H1 (cell line): ENCODE measurements at regions not wholly inside any gene's neighbourhood (a gene's known extent, or its start where the extent isn't known, plus 50 kb on each side); places are given as distances from the start of the nearest gene placed in this dataset.

Experiments used
- CTCF ChIA-PET: fragments of 300-600 bp; sonication (Branson Sonifier 250); formaldehyde crosslinking; loops from one replicate; lab custom pipeline; 2021; ENCODE audit not compliant: partially characterized antibody; lab: Charles Lee
- POLR2A ChIA-PET: fragments of 300-600 bp; sonication (Branson Sonifier 250); formaldehyde crosslinking; loops from one replicate; lab custom pipeline; 2021; ENCODE audit warnings: inconsistent platforms; ENCODE audit not compliant: partially characterized antibody; lab: Charles Lee
- DNase-seq, 2 experiments: peaks; one replicate each; pipeline versions ENCODE4 v3.0.0 to v3.0.0-alpha.2; 2010 to 2022; ENCODE audit warnings: low spot score in 2 of 2, low read depth in 1 of 2, mixed read lengths in 1 of 2
- FAIRE-seq: peaks from 2 replicates; lab custom pipeline; 2011; peaks lifted over from hg19 to GRCh38; lab: Jason Lieb, UNC
- H2AFZ ChIP-seq: 2 replicates; pipeline ENCODE4 v1.8.1; 2012; ENCODE audit warnings: low read length, inconsistent platforms
- H2AK5ac ChIP-seq: 2 replicates; pipeline ENCODE4 v1.6.1; 2013; ENCODE audit warnings: low read depth, low read length
- H2BK120ac ChIP-seq: replicated peaks from 2 replicates; pipeline ENCODE3; 2013; ENCODE audit warnings: low read depth, low read length, inconsistent platforms
- H2BK12ac ChIP-seq: 2 replicates; pipeline ENCODE4 v1.6.1; 2013; ENCODE audit warnings: low read depth, low read length
- H2BK15ac ChIP-seq: 2 replicates; pipeline ENCODE4 v1.6.1; 2013; ENCODE audit warnings: low read length
- H2BK20ac ChIP-seq: 2 replicates; pipeline ENCODE4 v1.6.1; 2013; ENCODE audit warnings: low read length
- H2BK5ac ChIP-seq: 2 replicates; pipeline ENCODE4 v1.6.1; 2013; ENCODE audit warnings: low read depth, low read length
- H3K14ac ChIP-seq: 2 replicates; pipeline ENCODE4 v1.6.1; 2013; ENCODE audit warnings: inconsistent platforms; ENCODE audit not compliant: insufficient read length
- H3K18ac ChIP-seq: 2 replicates; pipeline ENCODE4 v1.6.1; 2013; ENCODE audit warnings: low read length; ENCODE audit errors: extremely low read depth
- H3K23ac ChIP-seq: 2 replicates; pipeline ENCODE4 v1.6.1; 2013; ENCODE audit warnings: inconsistent platforms; ENCODE audit not compliant: insufficient read length
- H3K23me2 ChIP-seq: 2 replicates; pipeline ENCODE4 v1.6.1; 2013; ENCODE audit warnings: low read depth, low read length
- H3K27ac ChIP-seq: 2 replicates; pipeline ENCODE4 v1.6.1; 2011; ENCODE audit warnings: low read depth, low read length, inconsistent platforms
- H3K27me3 ChIP-seq, 4 experiments: replicated peaks in 1 of 4; 1 replicate in 1 of 4; 2 replicates in 3 of 4; pipeline versions ENCODE4 v1.6.1 to v1.8.1; 2011 to 2013; ENCODE audit warnings: low read length in 3 of 4, mild to moderate bottlenecking in 3 of 4, inconsistent platforms in 2 of 4, mixed read lengths in 2 of 4, moderate library complexity in 1 of 4; ENCODE audit not compliant: control insufficient read depth in 3 of 4, insufficient read depth in 3 of 4; ENCODE audit errors: extremely low read depth in 1 of 4
- H3K36me3 ChIP-seq, 4 experiments: 2 replicates each; pipeline versions ENCODE4 v1.6.1 to v1.8.1; 2011 to 2013; ENCODE audit warnings: mild to moderate bottlenecking in 4 of 4, low read length in 3 of 4, moderate library complexity in 2 of 4, control low read depth in 1 of 4, inconsistent platforms in 1 of 4; ENCODE audit not compliant: insufficient read depth in 4 of 4, control insufficient read depth in 2 of 4
- H3K4ac ChIP-seq: replicated peaks from 2 replicates; pipeline ENCODE3; 2013; ENCODE audit warnings: low read length, low read depth, mixed read lengths, inconsistent platforms; ENCODE audit not compliant: insufficient read length
- H3K4me1 ChIP-seq, 4 experiments: replicated peaks in 1 of 4; 1 replicate in 1 of 4; 2 replicates in 3 of 4; pipeline versions ENCODE4 v1.6.1 to v1.8.1; 2011 to 2013; ENCODE audit warnings: low read length in 3 of 4, inconsistent platforms in 2 of 4, mixed read lengths in 1 of 4; ENCODE audit not compliant: insufficient read depth in 4 of 4, control insufficient read depth in 3 of 4
- H3K4me2 ChIP-seq, 2 experiments: 2 replicates each; pipeline versions ENCODE4 v1.6.1 to v1.8.1; 2011 to 2013; ENCODE audit warnings: low read depth in 2 of 2, low read length in 2 of 2, control low read depth in 1 of 2, inconsistent platforms in 1 of 2, mild to moderate bottlenecking in 1 of 2; ENCODE audit not compliant: insufficient read depth in 1 of 2
- H3K4me3 ChIP-seq, 4 experiments: fragments of 200-600, 300-600 bp in 1 of 4; sonication (generic), shearing (Covaris generic), sonication (Bioruptor Twin) in 1 of 4; 2 replicates each; pipeline versions ENCODE4 v1.5.1 to v1.8.1; 2011 to 2016; ENCODE audit warnings: low read length in 4 of 4, low read depth in 3 of 4, control low read depth in 2 of 4, inconsistent platforms in 2 of 4, mild to moderate bottlenecking in 2 of 4, mixed read lengths in 1 of 4, moderate library complexity in 1 of 4; ENCODE audit not compliant: insufficient read depth in 2 of 4; ENCODE audit errors: extremely low read depth in 1 of 4
- H3K56ac ChIP-seq: replicated peaks from 2 replicates; pipeline ENCODE3; 2013; ENCODE audit warnings: low read depth, mild to moderate bottlenecking, mixed read lengths, low read length, inconsistent platforms; ENCODE audit not compliant: insufficient read length
- H3K79me1 ChIP-seq: 2 replicates; pipeline ENCODE4 v1.6.1; 2013; ENCODE audit warnings: low read depth, low read length, control low read depth
- H3K79me2 ChIP-seq, 2 experiments: 2 replicates each; pipeline versions ENCODE4 v1.6.1 to v1.8.1; 2012 to 2013; ENCODE audit warnings: low read length in 2 of 2, mild to moderate bottlenecking in 2 of 2, inconsistent platforms in 1 of 2; ENCODE audit not compliant: insufficient read depth in 2 of 2, control insufficient read depth in 1 of 2
- H3K9ac ChIP-seq, 4 experiments: replicated peaks in 1 of 4; 1 replicate in 1 of 4; 2 replicates in 3 of 4; pipeline versions ENCODE4 v1.6.1 to v1.8.1; 2011 to 2013; ENCODE audit warnings: low read depth in 3 of 4, low read length in 3 of 4, control low read depth in 2 of 4, mild to moderate bottlenecking in 2 of 4, moderate library complexity in 2 of 4, inconsistent platforms in 1 of 4; ENCODE audit errors: extremely low read depth in 1 of 4
- H3K9me3 ChIP-seq, 2 experiments: 2 replicates each; pipeline versions ENCODE4 v1.6.1 to v1.8.1; 2012 to 2013; ENCODE audit warnings: mild to moderate bottlenecking in 2 of 2, moderate library complexity in 2 of 2, control low read depth in 1 of 2, inconsistent platforms in 1 of 2, low read depth in 1 of 2, low read length in 1 of 2, mixed read lengths in 1 of 2; ENCODE audit not compliant: insufficient read depth in 2 of 2
- H4K20me1 ChIP-seq, 2 experiments: replicated peaks in 1 of 2; 2 replicates each; pipeline versions ENCODE3 to v1.8.1; 2011 to 2013; ENCODE audit warnings: inconsistent platforms in 2 of 2, low read length in 2 of 2, mild to moderate bottlenecking in 1 of 2; ENCODE audit not compliant: insufficient read depth in 2 of 2, control insufficient read depth in 1 of 2
- H4K5ac ChIP-seq: 2 replicates; pipeline ENCODE4 v1.6.1; 2013; ENCODE audit warnings: low read length, low read depth, mixed read lengths, inconsistent platforms; ENCODE audit not compliant: insufficient read length
- H4K8ac ChIP-seq: 2 replicates; pipeline ENCODE4 v1.8.0; 2013; ENCODE audit warnings: mild to moderate bottlenecking, moderate library complexity, low read length, inconsistent platforms; ENCODE audit not compliant: insufficient read depth; ENCODE audit errors: extremely low read depth
- H4K91ac ChIP-seq: replicated peaks from 2 replicates; pipeline ENCODE3; 2013; ENCODE audit warnings: low read length, mixed read lengths, inconsistent platforms; ENCODE audit not compliant: insufficient read length
- JUN ChIP-seq: IDR thresholded peaks from 2 replicates; pipeline ENCODE4 v1.6.1; 2011; ENCODE audit warnings: low read depth, mild to moderate bottlenecking, improper control_type of control experiment, low read length
- PHF8 ChIP-seq: fragments of 200-600 bp; sonication (generic); conservative IDR thresholded peaks from 2 replicates; pipeline ENCODE4 v1.7.1; 2012; ENCODE audit warnings: low read depth, mild to moderate bottlenecking, inconsistent platforms, low read length, moderate library complexity
- RFX5 ChIP-seq: IDR thresholded peaks from 2 replicates; pipeline ENCODE4 v1.6.1; 2011; ENCODE audit warnings: low read depth, low read length, improper control_type of control experiment, borderline replicate concordance
- WGBS, 2 experiments: shearing (Covaris generic) in 1 of 2; methylation state at CpG; one replicate each; pipeline versions ENCODE4 v1.1.6 to v1.1.7; 2013 to 2015; ENCODE audit warnings: low lambda C conversion rate in 2 of 2, mixed read lengths in 2 of 2, inconsistent platforms in 1 of 2, low coverage in 1 of 2, missing lambda C conversion rate in 1 of 2; ENCODE audit not compliant: insufficient replicate concordance in 2 of 2, insufficient coverage in 1 of 2, insufficient read length in 1 of 2; ENCODE audit errors: extremely low coverage in 1 of 2, missing lambda C conversion rate in 1 of 2; 5-methylcytosine and 5-hydroxymethylcytosine counted together
- TF ChIP-seq, protein P1 (sequence below): IDR thresholded peaks from 2 replicates; pipeline ENCODE4 v1.6.1; 2011; ENCODE audit warnings: low read depth, mild to moderate bottlenecking, low read length; ENCODE audit not compliant: insufficient read depth
- TF ChIP-seq, protein P2 (sequence below): IDR thresholded peaks from 2 replicates; pipeline ENCODE4 v1.6.1; 2011; ENCODE audit warnings: low read length, improper control_type of control experiment

DNA sequence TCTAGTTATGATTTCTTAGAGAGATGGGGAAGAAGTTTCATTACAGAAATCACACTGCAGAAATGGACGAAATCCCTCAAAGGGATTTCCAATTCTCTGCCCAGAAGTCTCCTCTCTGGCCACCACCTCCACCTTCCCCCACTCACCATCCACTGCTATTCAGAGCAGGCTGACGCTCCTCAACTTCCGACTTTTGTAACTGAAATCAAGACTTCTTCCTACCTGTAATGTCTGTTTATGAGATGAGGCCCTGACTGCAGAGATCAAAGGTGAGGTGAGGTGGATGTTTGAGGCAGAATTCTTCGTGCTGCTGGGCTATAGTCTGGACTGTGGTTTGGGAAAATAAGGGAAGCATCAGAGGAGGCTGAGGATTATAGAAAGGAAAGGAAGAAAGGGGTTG is 385.2 kb upstream of the ARID1B start:
- 80% methylated on average over 4 of the region's 4 CpGs; no CpG with 5 or more reads in 1 of the 2 experiments for WGBS, 2 experiments
- no peak for FAIRE-seq
- CTCF ChIA-PET: interaction anchor here (1.9 kb wide), 1 partner anchor 32 kb away, joined by 4 read pairs; no protein-coding TSS in a partner anchor
- H4K20me1 ChIP-seq: no peaks in the 10 kb centered on the region
- H3K9me3 ChIP-seq: no peaks in the 10 kb centered on the region
- H2BK15ac ChIP-seq: no peak overlapping the region
- H4K5ac ChIP-seq: no peak overlapping the region
- no peaks in the 10 kb centered on the region; the same call in 1 of the 2 replicates for H3K23me2 ChIP-seq
- H3K27me3 ChIP-seq: no peaks in the 10 kb centered on the region
- POLR2A ChIA-PET: no interaction called here
- H3K18ac ChIP-seq: no peak overlapping the region
- H2BK5ac ChIP-seq: no peak overlapping the region
- no peak for DNase-seq
- H2AFZ ChIP-seq: no peak overlapping the region
- no peak overlapping the region for H2BK20ac ChIP-seq
- no peak overlapping the region for H3K4me2 ChIP-seq
- H3K14ac ChIP-seq: no peak overlapping the region
- H3K79me2 ChIP-seq: no peaks in the 10 kb centered on the region
- no peaks in the 10 kb centered on the region for H3K79me1 ChIP-seq
- no peak overlapping the region for H2AK5ac ChIP-seq
- H3K27ac ChIP-seq: no peak overlapping the region
- H3K4me1 ChIP-seq: peaks cover 6 to 11% (median 9%) of the 10 kb centered on the region in 4 experiments
- H3K56ac ChIP-seq: no peak overlapping the region
- H4K91ac ChIP-seq: no peak overlapping the region
- no peaks in the 10 kb centered on the region for H3K36me3 ChIP-seq
- H3K23ac ChIP-seq: no peak overlapping the region
- H3K9ac ChIP-seq: no peak overlapping the region
- no peak overlapping the region for H4K8ac ChIP-seq
- H3K4me3 ChIP-seq: no peak overlapping the region
- no peak overlapping the region; the same call in 1 of the 2 replicates for H2BK12ac ChIP-seq
- no peak overlapping the region for H3K4ac ChIP-seq
- H2BK120ac ChIP-seq: no peak overlapping the region
- TF ChIP-seq RFX5 (no peak), JUN (no peak), PHF8 (no peak)
- TF ChIP-seq, protein P1, sequence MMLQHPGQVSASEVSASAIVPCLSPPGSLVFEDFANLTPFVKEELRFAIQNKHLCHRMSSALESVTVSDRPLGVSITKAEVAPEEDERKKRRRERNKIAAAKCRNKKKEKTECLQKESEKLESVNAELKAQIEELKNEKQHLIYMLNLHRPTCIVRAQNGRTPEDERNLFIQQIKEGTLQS: no peak
- TF ChIP-seq, protein P2, sequence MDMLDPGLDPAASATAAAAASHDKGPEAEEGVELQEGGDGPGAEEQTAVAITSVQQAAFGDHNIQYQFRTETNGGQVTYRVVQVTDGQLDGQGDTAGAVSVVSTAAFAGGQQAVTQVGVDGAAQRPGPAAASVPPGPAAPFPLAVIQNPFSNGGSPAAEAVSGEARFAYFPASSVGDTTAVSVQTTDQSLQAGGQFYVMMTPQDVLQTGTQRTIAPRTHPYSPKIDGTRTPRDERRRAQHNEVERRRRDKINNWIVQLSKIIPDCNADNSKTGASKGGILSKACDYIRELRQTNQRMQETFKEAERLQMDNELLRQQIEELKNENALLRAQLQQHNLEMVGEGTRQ: no peak
